Choroid plexus epithelial cell (primary cell): ENCODE measurements at regions not wholly inside any gene's neighbourhood (a gene's known extent, or its start where the extent isn't known, plus 50 kb on each side); places are given as distances from the start of the nearest gene placed in this dataset.
"Not testable (repeated sequence)": the region's sequence is repeated elsewhere in the genome, so short reads cannot be mapped to it uniquely, and the experiment has no call there.

Experiments used
- DNase-seq: peaks from one replicate; pipeline ENCODE4 v3.0.0-alpha.2; 2010; ENCODE audit warnings: low read depth
- H3K4me3 ChIP-seq: 2 replicates; pipeline ENCODE4 v1.5.1; 2011; ENCODE audit warnings: low read depth, mild to moderate bottlenecking, control low read depth, low read length, moderate library complexity
- TF ChIP-seq, protein P1 (sequence below): conservative IDR thresholded peaks from 2 replicates; pipeline ENCODE4 v1.5.1; 2011; ENCODE audit warnings: low read depth, mild to moderate bottlenecking, control low read depth, inconsistent platforms, low read length, moderate library complexity

DNA sequence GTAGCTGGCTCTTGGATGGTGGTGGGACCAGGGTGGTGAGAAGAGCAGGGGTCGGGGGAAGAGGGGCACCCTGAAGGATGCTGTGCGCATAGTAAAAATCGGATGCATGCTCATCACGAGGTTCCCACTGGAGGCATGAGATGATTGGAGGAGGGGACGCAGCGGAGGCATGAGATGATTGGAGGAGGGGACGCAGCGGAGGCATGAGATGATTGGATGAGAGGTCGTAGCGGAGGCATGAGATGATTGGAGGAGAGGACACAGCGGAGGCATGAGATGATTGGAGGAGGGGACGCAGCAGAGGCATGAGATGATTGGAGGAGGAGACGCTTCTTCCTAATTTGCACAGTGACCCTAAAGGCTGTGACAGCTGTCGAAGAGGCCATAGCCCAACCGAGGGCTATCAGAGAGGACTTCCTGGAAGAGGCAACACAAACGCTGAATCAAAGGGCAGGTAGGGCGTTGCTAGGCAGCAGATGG, 106.7 kb downstream of the ADRA2C start:
- TF ChIP-seq, protein P1, sequence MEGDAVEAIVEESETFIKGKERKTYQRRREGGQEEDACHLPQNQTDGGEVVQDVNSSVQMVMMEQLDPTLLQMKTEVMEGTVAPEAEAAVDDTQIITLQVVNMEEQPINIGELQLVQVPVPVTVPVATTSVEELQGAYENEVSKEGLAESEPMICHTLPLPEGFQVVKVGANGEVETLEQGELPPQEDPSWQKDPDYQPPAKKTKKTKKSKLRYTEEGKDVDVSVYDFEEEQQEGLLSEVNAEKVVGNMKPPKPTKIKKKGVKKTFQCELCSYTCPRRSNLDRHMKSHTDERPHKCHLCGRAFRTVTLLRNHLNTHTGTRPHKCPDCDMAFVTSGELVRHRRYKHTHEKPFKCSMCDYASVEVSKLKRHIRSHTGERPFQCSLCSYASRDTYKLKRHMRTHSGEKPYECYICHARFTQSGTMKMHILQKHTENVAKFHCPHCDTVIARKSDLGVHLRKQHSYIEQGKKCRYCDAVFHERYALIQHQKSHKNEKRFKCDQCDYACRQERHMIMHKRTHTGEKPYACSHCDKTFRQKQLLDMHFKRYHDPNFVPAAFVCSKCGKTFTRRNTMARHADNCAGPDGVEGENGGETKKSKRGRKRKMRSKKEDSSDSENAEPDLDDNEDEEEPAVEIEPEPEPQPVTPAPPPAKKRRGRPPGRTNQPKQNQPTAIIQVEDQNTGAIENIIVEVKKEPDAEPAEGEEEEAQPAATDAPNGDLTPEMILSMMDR: no peak
- no peak for DNase-seq

DNA sequence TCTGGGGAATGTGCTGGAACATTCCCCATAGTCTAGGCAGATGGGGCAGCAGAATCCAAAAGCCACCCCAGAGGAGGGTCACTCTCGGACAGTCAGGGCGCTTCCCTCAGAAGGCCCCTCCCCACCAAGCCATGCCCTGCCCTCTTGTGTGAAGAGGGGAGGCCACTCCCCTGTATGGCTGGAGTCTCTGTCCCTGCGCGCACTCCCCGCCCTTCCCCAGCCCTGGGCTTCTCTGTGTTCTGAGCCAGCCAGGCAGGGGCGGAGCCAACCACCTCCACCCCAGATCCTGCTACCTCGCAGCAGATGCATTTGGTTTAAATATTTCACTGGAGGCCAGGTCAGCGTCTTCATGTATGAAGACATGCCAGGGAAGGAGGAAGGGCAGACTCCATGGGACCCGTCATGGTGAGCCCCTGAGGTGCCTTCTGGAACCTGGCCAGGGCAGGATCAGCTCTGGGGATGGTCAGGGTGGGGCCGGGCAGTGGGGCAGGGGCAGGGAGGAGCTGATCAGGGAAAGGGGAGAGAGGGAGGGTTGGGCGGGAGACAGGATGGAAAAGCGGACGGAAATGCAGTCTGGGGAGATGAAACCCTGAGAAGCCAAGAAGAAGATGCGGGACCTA, 107.3 kb downstream of the ADRA2C start:
- DNase-seq: no peak
- H3K4me3 ChIP-seq: no peak overlapping the region
- TF ChIP-seq, protein P1: no peak

More for the DNA sequence above, 106.7 kb downstream of the ADRA2C start:
- H3K4me3 ChIP-seq: no peak overlapping the region

DNA sequence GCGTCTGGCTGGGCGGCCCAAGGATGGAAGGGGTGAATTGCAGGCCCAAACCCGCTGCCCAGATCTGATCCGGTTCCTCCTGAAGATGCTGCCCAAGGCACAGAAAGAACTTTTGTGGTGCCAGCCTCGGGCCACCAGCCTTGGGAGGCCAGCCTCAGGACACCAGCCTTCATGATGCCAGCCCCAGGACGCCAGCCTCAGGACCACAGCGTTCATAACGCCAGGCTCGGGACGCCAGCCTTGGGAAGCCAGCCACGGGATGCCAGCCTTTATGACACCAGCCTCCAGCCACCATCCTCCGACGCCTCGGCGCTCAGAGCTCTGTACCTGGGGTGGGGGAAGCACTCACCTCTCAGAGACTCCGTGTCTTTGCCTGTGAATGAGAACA, 107.8 kb downstream of the ADRA2C start:
- DNase-seq: no peak
- TF ChIP-seq, protein P1: no peak
- H3K4me3 ChIP-seq: no peak overlapping the region

DNA sequence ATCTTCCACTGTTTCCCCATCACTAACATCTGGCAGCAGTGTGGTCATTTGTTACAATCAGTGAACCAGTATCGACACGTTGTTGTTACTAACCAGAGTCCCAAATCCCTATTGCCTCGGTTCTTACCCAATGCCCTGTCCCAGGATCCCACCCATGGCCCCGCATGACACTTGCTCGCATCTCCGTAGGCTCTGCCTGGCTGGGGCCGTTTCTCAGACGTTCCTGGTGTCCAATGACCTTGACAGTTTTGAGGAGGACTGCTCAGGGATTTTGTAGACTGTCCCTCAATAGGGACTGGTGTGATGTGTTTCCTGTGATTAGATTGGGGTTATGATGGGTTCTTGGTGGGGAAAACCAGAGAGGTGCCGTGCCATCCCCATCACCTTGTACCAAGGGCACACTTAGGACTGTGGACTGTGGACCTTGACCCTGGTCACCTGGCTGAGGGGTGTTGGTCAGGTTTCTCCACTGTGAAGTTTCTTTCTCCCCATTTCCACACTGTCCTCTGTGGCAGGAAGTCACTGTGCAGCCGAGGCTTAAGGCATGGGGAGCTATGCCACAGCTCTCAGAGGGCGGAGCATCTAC, 108.4 kb downstream of the ADRA2C start:
- no peak for DNase-seq
- TF ChIP-seq, protein P1: no peak
- H3K4me3 ChIP-seq: no peak overlapping the region

DNA sequence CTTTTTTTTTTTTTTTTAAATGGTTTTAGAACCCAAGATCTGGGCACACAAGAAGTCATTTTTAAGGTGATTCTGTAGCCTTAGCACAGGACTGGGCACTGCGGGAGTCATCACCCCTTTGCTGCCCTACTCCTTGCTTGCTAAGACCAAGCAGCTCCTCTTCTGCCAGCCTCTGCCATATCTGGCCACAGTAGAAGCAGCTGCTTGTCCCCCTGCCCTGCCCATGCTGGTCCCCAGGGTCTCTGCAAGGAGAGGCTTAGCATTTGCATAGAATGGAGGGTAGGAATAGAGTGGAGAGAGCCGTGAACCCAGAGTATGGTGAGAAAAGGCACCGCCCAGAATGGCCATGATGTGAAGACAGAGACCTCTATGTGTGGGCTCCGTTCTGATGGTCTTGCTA, 109.3 kb downstream of the ADRA2C start:
- TF ChIP-seq, protein P1: no peak
- DNase-seq: no peak
- H3K4me3 ChIP-seq: no peak overlapping the region

DNA sequence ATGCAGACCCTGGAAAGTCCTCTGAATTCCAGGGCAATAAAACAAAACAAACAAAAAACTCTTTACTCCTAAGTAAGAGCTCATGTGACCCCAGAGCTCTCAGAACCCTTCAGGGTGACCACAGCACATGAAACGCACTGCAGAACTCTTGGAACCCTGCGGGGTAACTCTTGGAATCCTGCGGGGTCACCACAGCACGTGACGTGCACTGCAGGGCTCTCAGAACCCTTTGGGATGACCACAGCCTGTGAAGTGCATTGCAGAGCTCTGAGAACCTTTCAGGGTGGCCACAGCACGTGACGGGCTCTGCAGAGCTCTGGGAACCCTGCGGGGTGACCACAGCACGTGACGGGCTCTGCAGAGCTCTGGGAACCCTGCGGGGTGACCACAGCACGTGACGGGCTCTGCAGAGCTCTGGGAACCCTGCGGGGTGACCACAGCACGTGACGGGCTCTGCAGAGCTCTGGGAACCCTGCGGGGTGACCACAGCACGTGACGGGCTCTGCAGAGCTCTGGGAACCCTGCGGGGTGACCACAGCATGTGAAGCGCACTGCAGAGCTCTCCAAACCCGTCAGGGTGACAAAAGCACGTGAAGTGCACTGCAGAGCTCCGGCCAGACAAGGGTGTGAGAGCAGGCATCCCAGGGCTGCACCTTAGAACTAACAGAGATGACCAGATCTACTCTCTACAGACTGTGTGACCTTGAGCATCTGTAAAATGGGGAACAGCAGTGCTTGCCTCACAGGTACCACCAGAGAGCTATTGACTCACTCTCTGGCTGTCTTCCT, 110.1 kb downstream of the ADRA2C start:
- not testable (repeated sequence) for H3K4me3 ChIP-seq
- DNase-seq: peak; percentile 54

DNA sequence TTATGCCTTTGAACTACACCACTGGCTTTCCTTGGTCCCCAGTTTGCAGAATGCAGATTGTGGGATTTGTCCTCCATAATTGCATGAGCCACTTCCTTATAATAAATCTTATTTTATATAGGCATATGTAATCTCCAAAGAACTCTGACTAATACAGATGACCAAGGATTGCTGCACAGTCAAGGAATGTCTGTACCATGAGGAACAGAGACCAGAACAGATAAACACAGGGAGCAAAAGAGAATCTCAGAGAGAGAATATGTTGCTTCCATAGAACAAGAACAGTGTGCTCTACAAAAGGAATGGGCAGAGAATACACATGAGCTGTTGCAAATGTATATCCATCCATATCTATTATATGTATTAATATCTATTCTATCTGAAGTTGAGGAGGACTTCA, 111.1 kb downstream of the ADRA2C start:
- no peak overlapping the region for H3K4me3 ChIP-seq
- TF ChIP-seq, protein P1: no peak
- no peak for DNase-seq
